Ascending aorta (tissue), 2 donors: ENCODE measurements at regions not wholly inside any gene's neighbourhood (a gene's known extent, or its start where the extent isn't known, plus 50 kb on each side); places are given as distances from the start of the nearest gene placed in this dataset.

Experiments
- DNase-seq, 2 donors: peaks; one replicate each; pipeline ENCODE4 v3.0.0-alpha.2; 2019; ENCODE audit warnings: low spot score in 2 of 2
- H3K27ac ChIP-seq, 2 donors: fragments of 200-600 bp; sonication (generic); one replicate each; pipeline ENCODE4 v1.5.1; 2016 to 2017; ENCODE audit warnings: mild to moderate bottlenecking in 1 of 2
- H3K27me3 ChIP-seq: fragments of 200-600 bp; sonication (generic); one replicate; pipeline ENCODE4 v1.5.1; 2017
- H3K36me3 ChIP-seq, 2 donors: fragments of 200-600 bp; sonication (generic); one replicate each; pipeline ENCODE4 v1.5.1; 2016
- H3K4me1 ChIP-seq, 2 donors: fragments of 200-600 bp; sonication (generic); one replicate each; pipeline ENCODE4 v1.5.1; 2016 to 2017; ENCODE audit warnings: mild to moderate bottlenecking in 1 of 2
- H3K4me3 ChIP-seq, 2 donors: fragments of 200-600 bp; sonication (generic); one replicate each; pipeline ENCODE4 v1.5.1; 2016 to 2017; ENCODE audit warnings: mild to moderate bottlenecking in 1 of 2
- H3K9me3 ChIP-seq, 2 donors: fragments of 200-600 bp; sonication (generic); one replicate each; pipeline ENCODE4 v1.5.1; 2016
- CTCF ChIP-seq, 3 experiments: fragments of 200-600 bp in 2 of 3; fragments of 450-650 bp in 1 of 3; sonication (generic) in 2 of 3; IDR thresholded peaks; one replicate each; pipeline ENCODE4 v1.5.1; 2016 to 2019; ENCODE audit warnings: antibody characterized with exemption in 3 of 3, mild to moderate bottlenecking in 1 of 3, moderate library complexity in 1 of 3
- intact Hi-C: fragments of 100-400 bp; cut with DNase I; formaldehyde crosslinking; loops from one replicate; pipeline ENCODE4 v1.15.1; 2023

- DNase-seq = no peak
- H3K4me3 ChIP-seq = peak overlapping the region in 1 of 2 donors; percentile 56
- no peak for TF ChIP-seq CTCF (IDR thresholded peaks at IDR 0.05)
These were observed 188.5 kb upstream of the KLF14 start for GRCh38 chr7:130922206-130923112.

GRCh38 chr7:130923365-130923764, 189.4 kb upstream of the KLF14 start:
- no peaks in the 10 kb centered on the region for H3K9me3 ChIP-seq
- no peak for DNase-seq
- peak overlapping the region; percentile 89 to 94 for H3K27ac ChIP-seq
- no peaks in the 10 kb centered on the region for H3K27me3 ChIP-seq
- intact Hi-C loops = no loop called here
- no peak for TF ChIP-seq CTCF (IDR thresholded peaks at IDR 0.05)
- no peaks in the 10 kb centered on the region for H3K36me3 ChIP-seq
- no peak overlapping the region for H3K4me3 ChIP-seq
- H3K4me1 ChIP-seq = peaks cover 0 to 39% of the 10 kb centered on the region in 2 donors

More at GRCh38 chr7:130922206-130923112, 188.5 kb upstream of the KLF14 start:
- H3K4me1 ChIP-seq = peaks cover 0 to 44% of the 10 kb centered on the region in 2 donors
- H3K36me3 ChIP-seq = no peaks in the 10 kb centered on the region
- intact Hi-C loops = no loop called here
- H3K27ac ChIP-seq = peak overlapping the region; percentile 89 to 94
- no peaks in the 10 kb centered on the region for H3K27me3 ChIP-seq
- H3K9me3 ChIP-seq = no peaks in the 10 kb centered on the region

- TF ChIP-seq CTCF (IDR thresholded peaks at IDR 0.05) = no peak
- intact Hi-C loops = loop anchor here (2.0 kb wide), 1 partner anchor 17 kb away; no protein-coding TSS in a partner anchor
- Histone ChIP-seq H3K4me3 (no peak overlapping the region), H3K27me3 (no peaks in the 10 kb centered on the region), H3K9me3 (no peaks in the 10 kb centered on the region), H3K36me3 (no peaks in the 10 kb centered on the region), H3K4me1 (peaks cover 0 to 33% of the 10 kb centered on the region in 2 donors), H3K27ac (peak overlapping the region; percentile 47 to 89)
- no peak for DNase-seq
These were observed 189.9 kb upstream of the KLF14 start for GRCh38 chr7:130923930-130924329.

- Histone ChIP-seq H3K27ac (peak overlapping the region; percentile 47 to 89), H3K9me3 (no peaks in the 10 kb centered on the region), H3K4me1 (peaks cover 0 to 23% of the 10 kb centered on the region in 2 donors), H3K27me3 (no peaks in the 10 kb centered on the region), H3K36me3 (no peaks in the 10 kb centered on the region), H3K4me3 (no peak overlapping the region)
- intact Hi-C loops = loop anchor here (2.0 kb wide), 1 partner anchor 16 kb away; no protein-coding TSS in a partner anchor
- TF ChIP-seq CTCF (IDR thresholded peaks at IDR 0.05) = no peak
- DNase-seq = no peak
These were observed 191.3 kb upstream of the KLF14 start for GRCh38 chr7:130925136-130925794.

GRCh38 chr7:130926001-130926691, 192.1 kb upstream of the KLF14 start:
- intact Hi-C loops = no loop called here
- Histone ChIP-seq H3K9me3 (no peaks in the 10 kb centered on the region), H3K4me1 (peaks cover 0 to 14% of the 10 kb centered on the region in 2 donors), H3K4me3 (no peak overlapping the region), H3K27me3 (no peaks in the 10 kb centered on the region), H3K36me3 (no peaks in the 10 kb centered on the region), H3K27ac (peak overlapping the region; percentile 47 to 89)
- TF ChIP-seq CTCF (IDR thresholded peaks at IDR 0.05) = no peak
- DNase-seq = no peak
